HG03175 (cell line): ENCODE measurements at regions not wholly inside any gene's neighbourhood (a gene's known extent, or its start where the extent isn't known, plus 50 kb on each side); places are given as distances from the start of the nearest gene placed in this dataset.

Experiments used
- ATAC-seq: cut with Tn5 transposase; IDR thresholded peaks from one replicate; pipeline ENCODE4 v1.9.1; 2021; ENCODE audit warnings: mild to moderate bottlenecking, moderate library complexity; ENCODE audit not compliant: unreplicated experiment

DNA sequence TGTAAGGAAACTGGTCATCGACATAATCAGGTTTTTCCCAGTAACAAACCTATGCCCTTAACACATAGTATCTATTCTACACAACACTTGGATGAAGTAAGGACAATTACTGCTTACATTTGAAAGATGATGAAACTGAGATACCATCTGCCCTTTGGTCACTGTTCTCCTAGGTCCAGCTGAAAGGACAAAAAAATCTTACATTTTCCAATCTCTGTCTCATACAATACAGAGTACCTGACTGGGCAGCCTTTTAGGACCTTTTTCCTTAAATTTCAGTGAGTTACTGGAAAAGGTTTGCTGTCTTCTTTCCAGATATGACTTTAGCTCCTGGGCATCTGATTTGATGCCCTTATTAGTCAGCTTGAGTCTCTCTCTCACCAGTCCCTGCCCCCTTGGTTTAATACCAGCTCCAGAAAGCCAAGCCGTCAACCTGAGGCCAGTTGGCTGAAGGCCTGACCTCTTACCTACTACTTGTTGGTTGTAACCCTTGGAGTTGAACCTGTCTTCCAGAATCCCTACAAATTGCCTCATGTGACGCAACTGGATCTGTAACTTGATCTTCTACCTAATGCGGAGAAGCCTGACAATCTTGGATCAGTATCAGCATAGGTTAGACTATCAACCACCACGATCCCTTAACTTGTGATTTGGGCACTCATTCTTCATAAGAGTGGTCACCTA lies 355.3 kb upstream of the ZNF385D start:
- no peak for ATAC-seq

DNA sequence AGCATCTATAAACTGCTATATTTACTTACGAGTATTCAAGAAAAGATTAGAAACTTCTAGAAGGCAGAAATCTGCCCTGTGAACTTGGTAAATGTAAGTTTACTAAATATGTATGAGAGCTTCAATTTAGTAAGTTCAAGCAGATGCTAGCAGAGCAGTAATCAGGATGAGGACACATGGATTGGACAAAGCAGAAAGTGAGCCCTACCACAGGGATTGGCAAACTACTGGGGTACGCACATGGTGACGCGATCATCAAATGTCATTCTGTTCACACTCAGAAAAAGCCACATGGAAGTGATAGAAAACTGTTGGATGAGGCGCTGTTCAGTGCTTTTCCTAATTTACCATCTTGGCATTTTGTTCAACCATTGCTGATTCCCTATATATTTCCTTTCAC lies 360.2 kb upstream of the ZNF385D start:
- ATAC-seq = no peak

DNA sequence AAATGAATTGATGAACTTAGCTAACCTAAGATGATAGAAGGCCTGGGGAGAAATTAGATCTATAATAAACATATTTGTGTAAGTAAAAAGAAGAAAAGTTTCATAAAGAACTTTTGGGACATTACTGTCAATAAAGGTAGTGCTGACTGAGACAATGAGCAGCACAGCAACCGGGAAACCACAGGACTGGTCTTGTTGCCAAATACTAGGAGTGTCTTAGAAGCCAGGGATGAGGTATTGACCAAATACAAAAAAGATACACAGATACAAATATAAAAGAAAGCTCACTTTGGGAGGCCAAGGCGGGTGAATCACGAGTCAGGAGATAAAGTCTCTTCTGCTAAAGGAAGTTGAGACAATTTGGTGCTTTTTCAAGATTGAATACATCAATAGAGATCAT lies 362.4 kb upstream of the ZNF385D start:
- ATAC-seq = no peak

DNA sequence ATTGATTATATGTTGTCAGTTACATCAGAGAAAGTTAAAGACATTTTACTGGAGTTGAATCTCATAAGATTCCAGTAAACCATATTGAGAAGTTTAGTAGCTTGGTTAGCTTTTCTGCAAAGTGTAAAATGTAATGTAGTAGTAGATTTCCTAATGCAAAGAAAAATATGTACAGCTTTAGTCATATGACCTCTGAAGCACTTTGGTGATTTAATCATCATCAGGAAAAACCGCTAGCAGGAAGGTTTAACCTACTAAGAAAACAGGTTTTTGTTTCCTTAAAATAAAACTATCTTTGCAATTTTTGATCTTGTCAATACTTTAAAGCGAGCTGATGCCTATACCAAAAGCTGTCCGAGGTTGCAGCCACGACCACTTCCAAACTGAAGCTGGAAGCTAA lies 364.6 kb upstream of the ZNF385D start:
- ATAC-seq = no peak

DNA sequence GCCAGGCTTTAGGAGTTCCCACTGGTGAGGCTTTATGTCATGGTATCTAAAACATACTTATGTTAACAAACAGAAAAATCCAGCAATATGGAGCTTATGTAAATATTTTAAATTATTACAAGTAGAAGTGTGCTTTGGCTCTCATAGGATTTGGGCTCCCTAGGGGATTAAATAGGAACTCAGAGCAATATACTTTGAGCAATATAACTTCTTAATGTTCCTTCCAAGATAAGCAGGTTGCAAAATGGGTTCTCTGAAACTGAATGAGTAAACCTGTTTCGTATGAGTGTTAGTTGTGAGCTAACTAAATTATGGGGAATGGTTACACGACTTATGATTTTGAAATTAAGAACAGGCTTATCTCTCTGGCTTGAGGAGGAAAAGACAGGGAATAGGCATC lies 366.1 kb upstream of the ZNF385D start:
- no peak for ATAC-seq

DNA sequence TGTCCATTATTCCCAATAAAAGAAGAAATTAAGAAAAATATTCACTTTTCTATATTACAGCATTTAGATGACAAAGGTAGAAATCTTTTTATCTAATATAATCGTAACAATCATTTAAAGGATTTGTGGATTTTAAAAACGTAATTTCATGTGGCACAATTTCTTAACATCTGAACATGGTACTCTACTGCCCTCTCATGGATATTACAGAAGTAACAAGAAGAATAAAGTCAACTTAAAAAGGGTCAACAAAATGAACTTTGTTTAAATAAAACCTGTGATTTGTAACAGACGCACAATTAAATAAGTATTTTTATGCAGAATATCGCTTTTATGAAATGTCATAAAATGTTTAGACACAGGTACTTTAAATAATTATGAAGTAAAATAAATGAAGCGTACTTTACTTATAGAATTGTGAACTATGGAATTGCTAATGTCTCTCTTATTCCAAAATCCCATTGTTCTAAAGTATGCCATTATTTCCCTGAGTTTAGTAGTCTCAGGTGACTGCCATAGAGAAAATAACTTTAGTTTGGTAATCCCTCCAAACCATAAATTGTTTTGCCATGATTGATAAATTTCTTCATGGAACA lies 366.8 kb upstream of the ZNF385D start:
- no peak for ATAC-seq

DNA sequence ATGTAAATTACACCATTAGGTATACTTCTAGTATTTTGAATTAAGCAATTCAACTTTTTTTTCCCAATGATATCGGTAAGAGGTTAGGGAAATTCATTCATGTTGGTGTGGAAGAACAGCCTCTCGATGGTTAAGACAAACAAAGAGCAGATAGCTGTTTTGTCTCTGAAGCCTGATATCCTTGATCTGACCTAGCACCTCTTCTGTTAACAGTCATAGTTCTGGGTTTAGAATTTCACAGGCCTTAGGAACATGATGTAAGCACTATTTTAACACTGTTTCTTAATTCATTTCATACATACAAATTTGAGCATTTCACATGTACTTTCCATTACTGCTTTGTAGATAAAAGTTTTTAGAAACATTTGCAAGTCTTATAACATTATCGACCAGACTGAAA lies 367.5 kb upstream of the ZNF385D start:
- no peak for ATAC-seq

DNA sequence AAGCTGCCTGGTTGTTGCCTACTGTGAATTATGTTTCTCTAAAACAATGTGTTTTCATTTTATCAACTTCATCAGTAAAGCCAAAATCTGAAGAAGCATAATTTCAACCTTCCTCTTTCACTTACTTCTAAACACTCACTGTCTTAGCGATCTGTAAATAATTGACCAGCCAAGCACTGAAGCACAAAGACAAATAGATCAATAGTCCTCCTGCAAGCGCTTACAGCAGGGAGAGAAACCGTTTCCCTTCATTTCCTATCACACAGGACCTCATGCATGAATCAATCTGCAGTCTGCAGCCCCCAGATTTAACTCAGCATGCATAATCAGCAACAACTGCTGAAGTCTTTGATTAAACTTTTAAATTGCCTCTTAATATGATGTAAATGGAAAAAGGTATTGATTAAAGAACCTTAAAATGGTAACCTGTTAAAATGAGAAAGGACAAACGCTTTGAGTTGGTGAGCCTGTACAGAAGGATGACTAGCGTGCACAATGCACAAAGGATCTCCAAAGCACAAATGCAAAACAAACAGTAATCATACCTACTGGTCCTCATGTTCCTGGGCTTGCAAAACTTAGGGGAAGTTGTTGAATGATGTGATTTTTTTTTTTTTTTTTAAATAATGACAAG lies 370.2 kb upstream of the ZNF385D start:
- ATAC-seq = peak; percentile 82

DNA sequence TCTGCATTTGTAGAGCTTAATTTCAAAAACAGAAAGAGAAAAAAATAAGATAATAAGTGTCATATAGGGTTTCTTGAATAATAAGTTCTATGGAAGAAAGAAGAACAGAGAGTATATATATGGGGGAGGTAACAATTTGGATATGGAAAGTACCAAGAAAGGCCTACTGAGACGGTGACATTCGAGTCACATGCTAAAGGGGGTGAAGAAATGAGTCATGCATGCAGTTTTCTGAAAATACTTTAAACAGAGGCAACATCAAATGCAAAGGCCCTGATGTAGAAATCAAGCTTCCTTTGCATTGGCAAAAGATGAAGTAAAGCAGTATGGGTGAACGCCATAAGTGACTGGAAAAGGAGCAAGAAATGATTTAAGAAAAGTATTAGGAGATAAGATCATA lies 371.6 kb upstream of the ZNF385D start:
- peak; percentile 69 for ATAC-seq

DNA sequence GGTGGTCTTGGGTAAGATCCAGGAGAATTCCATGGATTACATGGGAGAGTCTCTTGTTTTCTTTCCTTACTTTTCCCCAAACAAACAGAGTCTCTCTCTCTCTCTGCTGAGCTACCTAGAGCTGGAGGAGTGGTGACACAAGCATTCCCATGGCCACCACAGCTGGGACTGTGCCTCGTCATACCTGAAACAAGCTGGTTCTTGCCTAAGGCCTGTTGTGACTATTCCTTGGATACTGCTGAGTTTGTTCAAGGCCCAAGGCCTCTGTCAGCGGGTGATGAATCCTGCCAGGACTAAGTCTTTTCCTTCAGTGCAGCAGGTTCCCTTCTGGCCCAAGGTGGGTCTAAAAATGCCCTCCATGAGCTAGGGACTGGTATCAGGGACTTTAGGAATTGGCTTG lies 378.1 kb upstream of the ZNF385D start:
- ATAC-seq = no peak

DNA sequence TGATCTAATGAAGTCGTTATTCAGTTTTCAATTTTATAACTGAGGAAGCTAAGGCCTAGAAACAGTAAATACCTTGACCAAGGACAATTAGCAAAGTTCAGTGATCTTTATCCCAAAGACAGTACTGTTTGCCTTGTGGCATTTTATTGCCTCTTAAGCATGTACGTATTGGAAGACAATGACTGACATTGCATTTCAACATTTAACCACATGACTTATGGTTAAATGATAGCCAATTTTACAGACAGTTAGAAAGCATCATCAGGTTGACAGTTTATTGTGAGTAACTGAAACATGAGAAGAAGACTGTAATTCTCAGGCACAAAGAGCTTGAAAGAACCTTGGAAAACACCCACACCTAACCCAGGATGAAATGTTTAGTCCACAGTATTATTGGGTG lies 390.8 kb upstream of the ZNF385D start:
- no peak for ATAC-seq

DNA sequence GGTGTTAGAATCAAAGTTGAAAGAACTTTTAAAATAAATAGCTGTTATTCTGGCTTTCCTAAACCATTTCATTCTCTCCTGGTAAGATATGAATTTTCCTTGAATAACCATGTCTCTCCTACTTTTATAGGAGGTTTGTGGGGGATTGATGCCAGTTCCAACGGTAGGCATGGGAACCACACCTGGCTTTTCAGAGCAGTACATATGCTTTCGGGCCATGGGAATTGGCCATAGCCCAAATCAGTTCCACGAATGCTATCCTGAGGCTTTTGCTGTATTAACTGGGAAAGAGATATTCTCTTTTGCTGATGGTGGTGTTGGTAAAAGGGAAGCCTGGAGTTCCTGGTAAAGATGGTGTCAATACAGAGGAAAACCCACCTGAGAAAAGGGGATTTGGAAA lies 396.2 kb upstream of the ZNF385D start:
- ATAC-seq = no peak

DNA sequence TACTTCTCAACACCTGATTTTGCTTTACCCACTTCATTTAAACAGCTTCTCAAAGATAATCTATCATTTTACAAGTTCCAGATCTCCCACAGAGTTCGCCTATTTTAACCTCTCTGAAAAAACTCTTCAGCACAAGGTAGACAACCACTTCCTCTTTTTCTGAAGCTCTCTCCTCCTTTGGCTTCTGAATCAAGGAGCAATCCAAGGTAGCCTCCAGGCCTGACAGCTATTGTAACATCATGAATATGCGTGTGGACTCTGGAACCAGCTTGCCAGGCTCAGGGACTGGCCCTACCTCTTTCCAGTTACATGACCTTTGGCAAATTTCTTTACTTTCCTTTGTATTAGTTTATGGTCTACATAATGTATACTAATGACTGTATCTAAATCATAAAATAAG lies 405.9 kb upstream of the ZNF385D start:
- ATAC-seq = no peak

DNA sequence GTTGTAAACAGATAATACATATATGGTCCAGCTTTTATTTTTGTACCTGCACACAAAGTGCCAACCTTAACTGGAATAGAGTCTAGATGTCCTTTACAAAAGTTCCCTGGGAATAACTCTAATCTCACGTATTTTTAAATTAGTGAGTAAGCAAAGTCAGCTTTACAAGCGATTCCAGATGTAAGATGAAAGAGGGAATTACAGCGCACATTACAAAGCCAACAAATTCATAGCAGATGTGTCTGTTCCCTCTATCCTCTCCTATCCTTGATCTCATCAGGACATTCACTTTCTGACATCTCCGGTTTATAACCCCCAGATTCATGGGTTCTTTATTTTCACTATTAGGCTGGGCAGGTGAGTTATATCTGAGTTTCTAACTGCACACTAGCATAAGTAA lies 406.8 kb upstream of the ZNF385D start:
- no peak for ATAC-seq

DNA sequence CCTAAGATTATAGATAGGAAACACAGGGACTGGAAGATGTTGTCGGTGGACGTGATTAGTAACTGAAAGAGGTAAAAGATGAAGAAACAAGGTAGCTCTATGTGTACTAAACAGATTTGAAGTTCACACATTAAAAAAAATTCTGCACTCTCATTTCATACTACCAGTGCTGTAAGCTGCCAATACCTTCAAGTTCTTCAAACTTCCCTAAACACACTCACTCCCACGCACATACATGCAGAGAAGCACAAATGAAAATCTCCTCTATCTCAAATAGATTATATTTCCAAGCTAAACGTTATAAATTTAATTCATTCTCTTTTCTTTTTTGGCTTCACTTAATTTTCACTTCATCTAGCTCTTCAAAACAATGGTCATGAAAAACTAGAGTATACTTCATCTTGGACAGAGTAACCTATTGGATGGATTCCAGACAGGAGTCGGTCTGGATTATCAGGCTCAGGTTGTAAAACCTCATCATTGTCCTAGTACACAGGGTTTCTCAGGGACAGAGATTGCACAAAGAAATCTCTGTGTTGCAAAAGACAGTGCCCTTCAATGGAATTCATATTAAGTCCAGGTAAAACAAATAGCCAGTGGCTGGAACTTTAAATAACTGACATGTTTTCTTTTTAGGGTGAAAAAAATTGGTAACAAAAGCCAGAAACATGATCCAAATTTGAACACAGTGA lies 408.1 kb upstream of the ZNF385D start:
- no peak for ATAC-seq

DNA sequence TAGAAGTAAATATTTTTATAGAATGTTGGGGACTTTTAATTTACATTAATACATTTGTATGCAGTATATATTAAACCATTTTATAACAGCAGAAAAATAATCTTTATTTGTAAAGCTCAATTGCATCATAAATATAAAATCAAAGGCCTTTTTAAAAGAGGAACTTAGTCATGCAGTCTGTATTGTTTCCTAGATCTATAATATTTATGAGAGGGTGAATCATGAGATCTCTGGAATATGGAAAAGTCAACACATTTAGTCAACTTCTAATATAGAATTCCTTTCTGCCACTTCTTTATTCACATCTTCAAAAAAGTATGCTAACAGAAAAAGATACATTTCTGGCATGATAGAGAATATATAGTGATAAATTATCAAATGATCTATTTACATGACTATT lies 410.3 kb upstream of the ZNF385D start:
- no peak for ATAC-seq

DNA sequence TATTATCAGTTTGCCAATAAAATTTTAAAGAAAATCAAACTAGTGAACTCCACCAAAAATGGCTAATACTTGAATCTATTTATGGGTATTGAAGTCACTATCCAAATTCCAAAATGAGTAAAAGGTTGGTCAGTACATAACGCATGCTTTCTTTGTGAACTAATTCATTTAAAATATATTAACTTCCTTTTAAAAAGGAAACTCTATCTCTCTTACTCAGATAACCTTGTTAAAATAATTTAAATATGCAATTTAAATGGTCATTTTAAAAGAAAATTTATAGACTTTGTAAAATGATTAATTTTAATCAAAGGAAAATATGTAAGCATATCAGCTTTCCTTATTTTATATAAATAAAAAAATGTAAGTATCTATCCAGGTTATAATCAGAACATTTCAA lies 419.4 kb upstream of the ZNF385D start:
- no peak for ATAC-seq

DNA sequence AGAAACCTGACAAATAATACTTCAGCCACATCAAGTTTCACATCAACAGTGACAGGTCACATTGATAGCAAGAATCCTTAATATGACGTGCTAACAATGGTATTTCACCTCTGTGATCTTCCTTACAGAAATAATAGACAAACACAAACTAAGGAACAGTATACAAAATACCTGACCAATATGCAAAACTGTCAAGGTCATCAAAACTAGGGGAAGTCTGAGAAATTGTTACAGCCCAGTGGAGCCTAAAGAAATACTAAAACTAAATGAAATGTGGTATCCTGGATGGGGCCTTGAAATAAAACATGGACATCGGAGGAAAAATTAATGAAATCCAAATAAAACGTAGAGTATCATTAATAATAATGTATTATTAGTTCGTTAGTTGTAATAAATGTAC lies 422.0 kb upstream of the ZNF385D start:
- no peak for ATAC-seq

DNA sequence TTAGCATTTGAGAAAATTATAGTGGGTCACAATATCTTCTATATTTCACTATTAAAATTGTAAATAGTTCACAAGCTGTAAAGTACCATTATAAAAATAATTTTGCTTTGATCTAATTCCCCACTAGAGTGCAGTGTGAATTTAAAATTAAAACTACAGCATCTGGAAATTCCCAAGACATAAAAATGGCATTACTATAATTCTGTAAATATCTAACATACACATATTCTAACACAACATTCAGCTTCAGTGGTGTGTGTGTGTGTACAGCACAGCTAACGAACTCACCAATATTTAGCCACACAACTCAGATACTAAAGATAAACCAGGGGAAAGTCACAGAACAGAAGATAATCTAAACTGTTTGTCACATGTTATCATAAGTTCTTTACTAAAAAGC lies 424.9 kb upstream of the ZNF385D start:
- no peak for ATAC-seq

DNA sequence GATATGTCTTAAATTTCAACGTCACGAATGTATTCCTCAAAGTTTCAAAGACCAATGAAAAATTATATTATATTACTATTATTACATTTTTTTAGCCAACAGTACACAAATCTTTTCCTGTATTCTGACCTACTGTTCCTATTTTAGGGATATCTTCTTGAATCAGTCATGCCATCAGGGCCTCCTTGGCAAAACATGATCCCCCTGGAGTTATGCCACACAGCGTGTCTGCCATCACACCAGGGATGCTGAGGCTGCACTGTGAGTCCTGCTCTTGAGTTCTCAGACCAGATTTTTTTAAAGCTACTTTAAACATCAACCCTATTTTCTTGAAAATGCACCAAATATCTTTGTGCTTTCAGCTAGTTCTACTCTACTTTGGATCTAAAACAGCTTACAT lies 425.9 kb upstream of the ZNF385D start:
- ATAC-seq = no peak

DNA sequence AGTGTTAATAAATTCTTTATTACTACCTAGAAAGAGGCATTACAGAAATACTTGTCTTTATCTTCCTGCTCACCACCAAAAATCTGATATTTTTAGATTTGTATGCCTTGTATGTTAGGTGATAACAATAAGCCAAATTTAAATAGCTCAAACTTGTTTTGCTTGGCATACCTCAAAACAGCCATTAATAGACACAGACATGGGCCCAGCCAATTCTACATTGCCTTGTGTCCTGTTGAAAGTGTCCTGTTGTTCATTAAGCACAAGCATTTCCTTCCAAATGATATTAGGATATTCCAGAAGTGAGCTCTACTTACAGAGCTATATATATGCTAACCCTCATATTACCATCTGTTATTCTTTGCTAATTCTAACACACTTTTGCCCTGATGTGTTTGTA lies 438.6 kb upstream of the ZNF385D start:
- ATAC-seq = no peak

DNA sequence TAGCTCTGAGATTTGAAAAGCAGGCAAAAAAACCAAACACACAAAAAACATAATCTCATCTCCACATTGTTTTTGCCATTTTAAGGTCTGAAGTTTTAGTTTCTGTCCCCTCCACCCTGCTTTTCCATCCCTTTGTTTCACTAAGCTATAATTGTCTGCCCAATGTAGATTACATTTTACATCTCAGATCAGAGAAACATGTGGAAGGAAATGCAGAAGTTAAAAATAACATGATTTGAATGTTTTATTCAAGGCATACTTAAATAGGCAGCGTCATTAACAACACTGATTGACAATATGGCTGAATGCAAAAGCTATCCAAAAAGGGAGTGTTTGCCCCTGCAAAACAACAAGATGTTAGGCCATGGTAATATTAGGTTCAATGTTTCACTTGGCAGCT lies 448.1 kb upstream of the ZNF385D start:
- no peak for ATAC-seq
